ENCODE measurements at regions not wholly inside any gene's neighbourhood (a gene's known extent, or its start where the extent isn't known, plus 50 kb on each side); places are given as distances from the start of the nearest gene placed in this dataset.

- no peak for TF ChIP-seq CHD7 (IDR thresholded peaks at IDR 0.05; ENCODE audit: insufficient replicate concordance, low read length)
- TF ChIP-seq SP2 (IDR thresholded peaks at IDR 0.05; ENCODE audit: low read length), result no peak
Measured at GRCh38 chr7:112889268-112889667, 99.1 kb upstream of the TMEM168 start (continued).
